GM23338 (cell line): ENCODE measurements at regions not wholly inside any gene's neighbourhood (a gene's known extent, or its start where the extent isn't known, plus 50 kb on each side); places are given as distances from the start of the nearest gene placed in this dataset.

Source experiments
- ATAC-seq: fragments of 200-7000 bp; cut with Tn5 transposase; 3 replicates; pipeline ENCODE4 v1.9.1; 2020
- DNase-seq: peaks from one replicate; pipeline ENCODE4 v3.0.0-alpha.2; 2015; ENCODE audit warnings: low spot score
- H2AFZ ChIP-seq: fragments of 200-600 bp; sonication (generic); 2 replicates; pipeline ENCODE4 v1.8.0; 2016; ENCODE audit warnings: antibody characterized with exemption, mild to moderate bottlenecking, moderate library complexity
- H3F3A ChIP-seq: fragments of 200-600 bp; sonication (generic); replicated peaks from 2 replicates; pipeline ENCODE4 v1.8.0; 2017; ENCODE audit warnings: antibody characterized with exemption, mixed run types, low read depth
- H3K27ac ChIP-seq: fragments of 200-600 bp; sonication (generic); 2 replicates; pipeline ENCODE4 v1.6.1; 2016; ENCODE audit warnings: low read depth
- H3K27me3 ChIP-seq: fragments of 200-600 bp; sonication (generic); 2 replicates; pipeline ENCODE4 v1.8.0; 2016; ENCODE audit warnings: mild to moderate bottlenecking, mixed run types, moderate library complexity; ENCODE audit not compliant: insufficient read depth
- H3K36me3 ChIP-seq: fragments of 200-600 bp; sonication (generic); 2 replicates; pipeline ENCODE4 v1.8.0; 2016; ENCODE audit warnings: mild to moderate bottlenecking; ENCODE audit not compliant: insufficient read depth
- H3K4me1 ChIP-seq: fragments of 200-600 bp; sonication (generic); 2 replicates; pipeline ENCODE4 v1.8.0; 2016; ENCODE audit warnings: mild to moderate bottlenecking, moderate library complexity; ENCODE audit not compliant: insufficient read depth
- H3K4me2 ChIP-seq: fragments of 200-600 bp; sonication (generic); 2 replicates; pipeline ENCODE4 v1.7.1; 2017; ENCODE audit warnings: mixed run types
- H3K4me3 ChIP-seq: fragments of 200-600 bp; sonication (generic); 2 replicates; pipeline ENCODE4 v1.6.1; 2016; ENCODE audit warnings: mixed run types
- H3K79me2 ChIP-seq: fragments of 200-600 bp; sonication (generic); replicated peaks from 2 replicates; pipeline ENCODE4 v1.8.0; 2017; ENCODE audit warnings: mild to moderate bottlenecking; ENCODE audit not compliant: insufficient read depth
- H3K9me2 ChIP-seq: fragments of 200-600 bp; sonication (generic); 2 replicates; pipeline ENCODE4 v1.8.0; 2017; ENCODE audit not compliant: insufficient read depth
- H4K20me1 ChIP-seq: fragments of 200-600 bp; sonication (generic); replicated peaks from 2 replicates; pipeline ENCODE4 v1.8.0; 2017; ENCODE audit warnings: mild to moderate bottlenecking; ENCODE audit not compliant: insufficient read depth
- H3K27ac Mint-ChIP-seq: 2 replicates; pipeline ENCODE4 v1.8.0; 2020; ENCODE audit warnings: inconsistent platforms, mild to moderate bottlenecking, moderate library complexity, mixed read lengths
- H3K27me3 Mint-ChIP-seq: 3 replicates; pipeline ENCODE4 v1.8.0; 2022; ENCODE audit warnings: low read depth, mild to moderate bottlenecking, moderate library complexity, mixed read lengths, inconsistent platforms; ENCODE audit not compliant: insufficient read depth, poor library complexity
- H3K36me3 Mint-ChIP-seq: 3 replicates; pipeline ENCODE4 v1.8.0; 2021; ENCODE audit warnings: low read depth, mild to moderate bottlenecking, inconsistent platforms, moderate library complexity, mixed read lengths
- H3K4me1 Mint-ChIP-seq: 3 replicates; pipeline ENCODE4 v1.8.0; 2020; ENCODE audit warnings: mild to moderate bottlenecking, inconsistent platforms, mixed read lengths
- H3K4me3 Mint-ChIP-seq: 3 replicates; pipeline ENCODE4 v1.8.0; 2021; ENCODE audit warnings: moderate library complexity, mild to moderate bottlenecking, inconsistent platforms, mixed read lengths
- H3K9me3 Mint-ChIP-seq: 3 replicates; pipeline ENCODE4 v1.8.0; 2020; ENCODE audit warnings: moderate library complexity, mild to moderate bottlenecking, inconsistent platforms, mixed read lengths
- CREB1 ChIP-seq: fragments of 250-450 bp; sonication (Bioruptor Pico); IDR thresholded peaks from 2 replicates; pipeline ENCODE4 v1.5.0; 2020; ENCODE audit warnings: low read depth, mild to moderate bottlenecking, moderate library complexity
- EZH2 ChIP-seq: fragments of 200-600 bp; sonication (generic); IDR thresholded peaks from one replicate; pipeline ENCODE4 v1.8.0; 2017; ENCODE audit warnings: antibody characterized with exemption, mild to moderate bottlenecking, low read depth; ENCODE audit not compliant: unreplicated experiment
- EZH2phosphoT487 ChIP-seq: fragments of 200-600 bp; sonication (generic); IDR thresholded peaks from one replicate; pipeline ENCODE4 v1.8.1; 2018; ENCODE audit warnings: antibody characterized with exemption; ENCODE audit not compliant: unreplicated experiment
- JUNB ChIP-seq: IDR thresholded peaks from one replicate; pipeline ENCODE4 v1.6.1; 2016; ENCODE audit warnings: antibody characterized with exemption; ENCODE audit not compliant: unreplicated experiment
- NANOG ChIP-seq: IDR thresholded peaks from 2 replicates; pipeline ENCODE4 v1.6.1; 2016; ENCODE audit warnings: antibody characterized with exemption, borderline replicate concordance
- POLR2AphosphoS5 ChIP-seq: IDR thresholded peaks from 2 replicates; pipeline ENCODE4 v1.6.1; 2016; ENCODE audit warnings: antibody characterized with exemption, low read depth
- STAT1 ChIP-seq: IDR thresholded peaks from one replicate; pipeline ENCODE4 v1.6.1; 2016; ENCODE audit warnings: antibody characterized with exemption; ENCODE audit not compliant: unreplicated experiment
- ZNF114 ChIP-seq: fragments of 250-450 bp; sonication (Bioruptor Pico); IDR thresholded peaks from 2 replicates; pipeline ENCODE4 v1.5.0; 2020; ENCODE audit warnings: mild to moderate bottlenecking, moderate library complexity
- ZNF331 ChIP-seq: fragments of 250-450 bp; sonication (Bioruptor Pico); IDR thresholded peaks from 2 replicates; pipeline ENCODE4 v1.5.0; 2020; ENCODE audit warnings: low read depth, mild to moderate bottlenecking, moderate library complexity
- TF ChIP-seq, protein P1 (sequence below): IDR thresholded peaks from 2 replicates; pipeline ENCODE4 v1.6.1; 2016; ENCODE audit warnings: antibody characterized with exemption
- TF ChIP-seq, protein P2 (sequence below), 2 experiments: fragments of 200-600 bp in 1 of 2; sonication (generic) in 1 of 2; conservative IDR thresholded peaks; 2 replicates each; pipeline versions ENCODE4 v1.5.1 to v1.6.1; 2016 to 2017; ENCODE audit warnings: antibody characterized with exemption in 2 of 2, low read depth in 2 of 2, mild to moderate bottlenecking in 2 of 2, moderate library complexity in 1 of 2
- TF ChIP-seq, protein P3 (sequence below): IDR thresholded peaks from one replicate; pipeline ENCODE4 v1.6.1; 2018; ENCODE audit warnings: antibody characterized with exemption; ENCODE audit not compliant: unreplicated experiment
- TF ChIP-seq, protein P4 (sequence below): fragments of 250-450 bp; sonication (Bioruptor Pico); IDR thresholded peaks from 2 replicates; pipeline ENCODE4 v1.5.0; 2020; ENCODE audit warnings: mild to moderate bottlenecking, moderate library complexity

DNA sequence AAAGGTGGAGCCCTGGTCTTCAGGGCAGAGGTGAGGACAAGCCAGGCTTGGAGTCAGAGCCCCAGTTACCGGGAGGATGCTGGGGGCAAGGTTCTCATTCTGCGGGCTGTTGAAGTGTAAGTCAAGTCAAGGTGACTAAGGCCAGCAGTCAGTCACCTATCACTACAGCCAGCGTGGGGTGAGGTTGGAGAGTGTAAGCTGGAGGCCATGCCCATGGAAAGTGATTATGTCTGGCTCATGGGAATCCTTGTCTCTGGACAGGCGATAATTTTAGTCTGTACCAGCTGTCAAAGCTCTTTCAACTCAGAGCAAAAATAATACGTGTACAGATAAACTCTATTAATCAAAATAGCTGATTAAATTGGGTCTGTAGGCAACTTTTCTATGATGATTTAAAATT lies 143.1 kb downstream of the NR2F2 start:
- Histone ChIP-seq H3K4me1 (no peaks in the 10 kb centered on the region), H4K20me1 (no peaks in the 10 kb centered on the region), H3K4me3 (no peak overlapping the region), H3K9me2 (no peaks in the 10 kb centered on the region; the same call in 1 of the 2 replicates), H3K36me3 (no peaks in the 10 kb centered on the region), H3K27me3 (no peaks in the 10 kb centered on the region), H3F3A (no peaks in the 10 kb centered on the region), H3K4me2 (no peak overlapping the region), H2AFZ (no peak overlapping the region), H3K27ac (no peak overlapping the region), H3K79me2 (no peaks in the 10 kb centered on the region)
- DNase-seq (no peak), ATAC-seq (no peak)
- H3K4me1 Mint-ChIP-seq = peaks cover 2% of the 10 kb centered on the region; the same call in 1 of the 3 replicates
- H3K9me3 Mint-ChIP-seq = no peaks in the 10 kb centered on the region
- no peak overlapping the region for H3K4me3 Mint-ChIP-seq
- H3K27me3 Mint-ChIP-seq = peaks cover 2% of the 10 kb centered on the region
- H3K36me3 Mint-ChIP-seq = no peaks in the 10 kb centered on the region
- TF ChIP-seq NANOG (no peak), ZNF114 (CRISPR knock-in tag) (no peak), CREB1 (CRISPR knock-in tag) (no peak), STAT1 (no peak), POLR2AphosphoS5 (no peak), ZNF331 (no peak), EZH2phosphoT487 (no peak), JUNB (no peak), EZH2 (no peak)
- TF ChIP-seq, protein P1, sequence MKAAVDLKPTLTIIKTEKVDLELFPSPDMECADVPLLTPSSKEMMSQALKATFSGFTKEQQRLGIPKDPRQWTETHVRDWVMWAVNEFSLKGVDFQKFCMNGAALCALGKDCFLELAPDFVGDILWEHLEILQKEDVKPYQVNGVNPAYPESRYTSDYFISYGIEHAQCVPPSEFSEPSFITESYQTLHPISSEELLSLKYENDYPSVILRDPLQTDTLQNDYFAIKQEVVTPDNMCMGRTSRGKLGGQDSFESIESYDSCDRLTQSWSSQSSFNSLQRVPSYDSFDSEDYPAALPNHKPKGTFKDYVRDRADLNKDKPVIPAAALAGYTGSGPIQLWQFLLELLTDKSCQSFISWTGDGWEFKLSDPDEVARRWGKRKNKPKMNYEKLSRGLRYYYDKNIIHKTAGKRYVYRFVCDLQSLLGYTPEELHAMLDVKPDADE = no peak
- TF ChIP-seq, protein P2, sequence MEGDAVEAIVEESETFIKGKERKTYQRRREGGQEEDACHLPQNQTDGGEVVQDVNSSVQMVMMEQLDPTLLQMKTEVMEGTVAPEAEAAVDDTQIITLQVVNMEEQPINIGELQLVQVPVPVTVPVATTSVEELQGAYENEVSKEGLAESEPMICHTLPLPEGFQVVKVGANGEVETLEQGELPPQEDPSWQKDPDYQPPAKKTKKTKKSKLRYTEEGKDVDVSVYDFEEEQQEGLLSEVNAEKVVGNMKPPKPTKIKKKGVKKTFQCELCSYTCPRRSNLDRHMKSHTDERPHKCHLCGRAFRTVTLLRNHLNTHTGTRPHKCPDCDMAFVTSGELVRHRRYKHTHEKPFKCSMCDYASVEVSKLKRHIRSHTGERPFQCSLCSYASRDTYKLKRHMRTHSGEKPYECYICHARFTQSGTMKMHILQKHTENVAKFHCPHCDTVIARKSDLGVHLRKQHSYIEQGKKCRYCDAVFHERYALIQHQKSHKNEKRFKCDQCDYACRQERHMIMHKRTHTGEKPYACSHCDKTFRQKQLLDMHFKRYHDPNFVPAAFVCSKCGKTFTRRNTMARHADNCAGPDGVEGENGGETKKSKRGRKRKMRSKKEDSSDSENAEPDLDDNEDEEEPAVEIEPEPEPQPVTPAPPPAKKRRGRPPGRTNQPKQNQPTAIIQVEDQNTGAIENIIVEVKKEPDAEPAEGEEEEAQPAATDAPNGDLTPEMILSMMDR (conservative IDR thresholded peaks at IDR 0.05; ENCODE audit: low read depth in 2 of 2) = no peak
- TF ChIP-seq, protein P3, sequence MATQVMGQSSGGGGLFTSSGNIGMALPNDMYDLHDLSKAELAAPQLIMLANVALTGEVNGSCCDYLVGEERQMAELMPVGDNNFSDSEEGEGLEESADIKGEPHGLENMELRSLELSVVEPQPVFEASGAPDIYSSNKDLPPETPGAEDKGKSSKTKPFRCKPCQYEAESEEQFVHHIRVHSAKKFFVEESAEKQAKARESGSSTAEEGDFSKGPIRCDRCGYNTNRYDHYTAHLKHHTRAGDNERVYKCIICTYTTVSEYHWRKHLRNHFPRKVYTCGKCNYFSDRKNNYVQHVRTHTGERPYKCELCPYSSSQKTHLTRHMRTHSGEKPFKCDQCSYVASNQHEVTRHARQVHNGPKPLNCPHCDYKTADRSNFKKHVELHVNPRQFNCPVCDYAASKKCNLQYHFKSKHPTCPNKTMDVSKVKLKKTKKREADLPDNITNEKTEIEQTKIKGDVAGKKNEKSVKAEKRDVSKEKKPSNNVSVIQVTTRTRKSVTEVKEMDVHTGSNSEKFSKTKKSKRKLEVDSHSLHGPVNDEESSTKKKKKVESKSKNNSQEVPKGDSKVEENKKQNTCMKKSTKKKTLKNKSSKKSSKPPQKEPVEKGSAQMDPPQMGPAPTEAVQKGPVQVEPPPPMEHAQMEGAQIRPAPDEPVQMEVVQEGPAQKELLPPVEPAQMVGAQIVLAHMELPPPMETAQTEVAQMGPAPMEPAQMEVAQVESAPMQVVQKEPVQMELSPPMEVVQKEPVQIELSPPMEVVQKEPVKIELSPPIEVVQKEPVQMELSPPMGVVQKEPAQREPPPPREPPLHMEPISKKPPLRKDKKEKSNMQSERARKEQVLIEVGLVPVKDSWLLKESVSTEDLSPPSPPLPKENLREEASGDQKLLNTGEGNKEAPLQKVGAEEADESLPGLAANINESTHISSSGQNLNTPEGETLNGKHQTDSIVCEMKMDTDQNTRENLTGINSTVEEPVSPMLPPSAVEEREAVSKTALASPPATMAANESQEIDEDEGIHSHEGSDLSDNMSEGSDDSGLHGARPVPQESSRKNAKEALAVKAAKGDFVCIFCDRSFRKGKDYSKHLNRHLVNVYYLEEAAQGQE = no peak
- TF ChIP-seq, protein P4, sequence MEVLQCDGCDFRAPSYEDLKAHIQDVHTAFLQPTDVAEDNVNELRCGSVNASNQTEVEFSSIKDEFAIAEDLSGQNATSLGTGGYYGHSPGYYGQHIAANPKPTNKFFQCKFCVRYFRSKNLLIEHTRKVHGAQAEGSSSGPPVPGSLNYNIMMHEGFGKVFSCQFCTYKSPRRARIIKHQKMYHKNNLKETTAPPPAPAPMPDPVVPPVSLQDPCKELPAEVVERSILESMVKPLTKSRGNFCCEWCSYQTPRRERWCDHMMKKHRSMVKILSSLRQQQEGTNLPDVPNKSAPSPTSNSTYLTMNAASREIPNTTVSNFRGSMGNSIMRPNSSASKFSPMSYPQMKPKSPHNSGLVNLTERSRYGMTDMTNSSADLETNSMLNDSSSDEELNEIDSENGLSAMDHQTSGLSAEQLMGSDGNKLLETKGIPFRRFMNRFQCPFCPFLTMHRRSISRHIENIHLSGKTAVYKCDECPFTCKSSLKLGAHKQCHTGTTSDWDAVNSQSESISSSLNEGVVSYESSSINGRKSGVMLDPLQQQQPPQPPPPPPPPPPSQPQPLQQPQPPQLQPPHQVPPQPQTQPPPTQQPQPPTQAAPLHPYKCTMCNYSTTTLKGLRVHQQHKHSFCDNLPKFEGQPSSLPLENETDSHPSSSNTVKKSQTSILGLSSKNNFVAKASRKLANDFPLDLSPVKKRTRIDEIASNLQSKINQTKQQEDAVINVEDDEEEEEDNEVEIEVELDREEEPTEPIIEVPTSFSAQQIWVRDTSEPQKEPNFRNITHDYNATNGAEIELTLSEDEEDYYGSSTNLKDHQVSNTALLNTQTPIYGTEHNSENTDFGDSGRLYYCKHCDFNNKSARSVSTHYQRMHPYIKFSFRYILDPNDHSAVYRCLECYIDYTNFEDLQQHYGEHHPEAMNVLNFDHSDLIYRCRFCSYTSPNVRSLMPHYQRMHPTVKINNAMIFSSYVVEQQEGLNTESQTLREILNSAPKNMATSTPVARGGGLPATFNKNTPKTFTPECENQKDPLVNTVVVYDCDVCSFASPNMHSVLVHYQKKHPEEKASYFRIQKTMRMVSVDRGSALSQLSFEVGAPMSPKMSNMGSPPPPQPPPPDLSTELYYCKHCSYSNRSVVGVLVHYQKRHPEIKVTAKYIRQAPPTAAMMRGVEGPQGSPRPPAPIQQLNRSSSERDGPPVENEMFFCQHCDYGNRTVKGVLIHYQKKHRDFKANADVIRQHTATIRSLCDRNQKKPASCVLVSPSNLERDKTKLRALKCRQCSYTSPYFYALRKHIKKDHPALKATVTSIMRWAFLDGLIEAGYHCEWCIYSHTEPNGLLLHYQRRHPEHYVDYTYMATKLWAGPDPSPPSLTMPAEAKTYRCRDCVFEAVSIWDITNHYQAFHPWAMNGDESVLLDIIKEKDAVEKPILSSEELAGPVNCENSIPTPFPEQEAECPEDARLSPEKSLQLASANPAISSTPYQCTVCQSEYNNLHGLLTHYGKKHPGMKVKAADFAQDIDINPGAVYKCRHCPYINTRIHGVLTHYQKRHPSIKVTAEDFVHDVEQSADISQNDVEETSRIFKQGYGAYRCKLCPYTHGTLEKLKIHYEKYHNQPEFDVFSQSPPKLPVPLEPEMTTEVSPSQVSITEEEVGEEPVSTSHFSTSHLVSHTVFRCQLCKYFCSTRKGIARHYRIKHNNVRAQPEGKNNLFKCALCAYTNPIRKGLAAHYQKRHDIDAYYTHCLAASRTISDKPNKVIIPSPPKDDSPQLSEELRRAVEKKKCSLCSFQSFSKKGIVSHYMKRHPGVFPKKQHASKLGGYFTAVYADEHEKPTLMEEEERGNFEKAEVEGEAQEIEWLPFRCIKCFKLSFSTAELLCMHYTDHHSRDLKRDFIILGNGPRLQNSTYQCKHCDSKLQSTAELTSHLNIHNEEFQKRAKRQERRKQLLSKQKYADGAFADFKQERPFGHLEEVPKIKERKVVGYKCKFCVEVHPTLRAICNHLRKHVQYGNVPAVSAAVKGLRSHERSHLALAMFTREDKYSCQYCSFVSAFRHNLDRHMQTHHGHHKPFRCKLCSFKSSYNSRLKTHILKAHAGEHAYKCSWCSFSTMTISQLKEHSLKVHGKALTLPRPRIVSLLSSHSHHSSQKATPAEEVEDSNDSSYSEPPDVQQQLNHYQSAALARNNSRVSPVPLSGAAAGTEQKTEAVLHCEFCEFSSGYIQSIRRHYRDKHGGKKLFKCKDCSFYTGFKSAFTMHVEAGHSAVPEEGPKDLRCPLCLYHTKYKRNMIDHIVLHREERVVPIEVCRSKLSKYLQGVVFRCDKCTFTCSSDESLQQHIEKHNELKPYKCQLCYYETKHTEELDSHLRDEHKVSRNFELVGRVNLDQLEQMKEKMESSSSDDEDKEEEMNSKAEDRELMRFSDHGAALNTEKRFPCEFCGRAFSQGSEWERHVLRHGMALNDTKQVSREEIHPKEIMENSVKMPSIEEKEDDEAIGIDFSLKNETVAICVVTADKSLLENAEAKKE (CRISPR knock-in tag) = no peak
- no peak overlapping the region for H3K27ac Mint-ChIP-seq
